NCI-H460 (cell line): ENCODE measurements at regions not wholly inside any gene's neighbourhood (a gene's known extent, or its start where the extent isn't known, plus 50 kb on each side); places are given as distances from the start of the nearest gene placed in this dataset.
A peak's percentile ranks its signal among the peaks of the same experiment; 100 is the strongest.
"Not testable (repeated sequence)": the region's sequence is repeated elsewhere in the genome, so short reads cannot be mapped to it uniquely, and the experiment has no call there.

Experiments used
- DNase-seq: peaks from one replicate; pipeline ENCODE4 v3.0.0-alpha.2; 2016; ENCODE audit warnings: low read depth; ENCODE audit errors: extremely low read depth

DNA sequence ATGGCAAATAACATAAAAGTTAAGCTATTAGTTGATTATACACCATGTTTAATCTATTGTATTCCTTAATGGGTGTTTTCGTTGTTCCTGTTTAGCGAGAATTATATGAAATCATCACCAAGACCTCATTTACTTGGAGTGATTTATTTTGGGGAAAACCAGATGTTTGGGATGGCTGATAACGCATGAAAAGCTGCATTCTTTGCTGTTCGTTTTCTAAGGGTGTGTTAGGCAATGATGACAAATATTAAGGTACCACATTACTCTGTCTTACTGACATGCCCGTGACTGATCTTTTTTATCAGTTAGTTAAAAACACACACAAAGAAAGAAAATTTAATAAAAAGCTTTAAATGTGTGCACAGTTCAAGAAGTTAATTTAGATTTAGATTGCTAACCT is 176.4 kb downstream of the ZFP64 start:
- DNase-seq = no peak

GRCh38 chr20:52012079-52012478 is 179.5 kb downstream of the ZFP64 start:
- no peak for DNase-seq

GRCh38 chr20:52011093-52011492 is 180.5 kb downstream of the ZFP64 start:
- DNase-seq = no peak

DNA sequence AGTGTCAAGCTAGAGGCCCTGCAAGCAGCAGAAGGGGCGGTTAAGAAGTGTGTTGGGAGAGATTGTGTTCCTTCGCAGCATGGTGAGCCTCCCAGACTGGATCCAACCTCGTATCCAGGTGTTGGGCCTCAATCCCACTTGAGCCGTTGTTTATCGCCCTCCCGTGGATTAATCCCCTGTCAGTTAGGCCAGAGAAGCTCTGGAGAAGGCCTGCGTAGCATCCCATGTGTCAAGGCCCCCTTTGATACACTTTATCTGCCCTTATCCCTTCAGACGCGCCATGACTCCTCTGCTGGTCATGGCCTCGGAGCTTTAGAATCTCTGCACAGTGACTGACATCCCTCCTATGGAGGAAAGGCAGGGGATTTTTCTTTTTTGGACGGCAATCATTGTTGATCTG is 181.0 kb downstream of the ZFP64 start:
- DNase-seq = no peak

- no peak for DNase-seq
These were observed 182.7 kb downstream of the ZFP64 start for GRCh38 chr20:52008874-52009273.

DNA sequence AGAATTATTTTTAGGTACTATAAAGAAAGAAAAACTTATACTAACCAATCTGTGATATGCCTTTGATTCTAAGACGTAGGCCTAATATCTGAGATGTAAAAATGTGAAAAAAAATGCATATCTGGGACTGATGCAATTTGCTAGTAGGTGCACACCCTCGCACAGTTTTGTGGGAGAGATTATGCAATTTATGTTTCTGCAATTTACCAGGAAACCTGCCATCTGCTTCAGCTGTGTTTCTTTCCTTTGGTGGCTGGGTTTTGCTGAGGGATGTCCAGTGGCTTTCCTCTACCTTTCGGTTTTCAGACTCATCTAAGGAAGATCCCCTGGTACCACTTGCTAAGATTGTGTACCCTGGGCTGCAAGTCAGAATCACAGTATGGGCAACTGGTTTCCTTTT is 186.9 kb downstream of the ZFP64 start:
- DNase-seq = no peak

DNA sequence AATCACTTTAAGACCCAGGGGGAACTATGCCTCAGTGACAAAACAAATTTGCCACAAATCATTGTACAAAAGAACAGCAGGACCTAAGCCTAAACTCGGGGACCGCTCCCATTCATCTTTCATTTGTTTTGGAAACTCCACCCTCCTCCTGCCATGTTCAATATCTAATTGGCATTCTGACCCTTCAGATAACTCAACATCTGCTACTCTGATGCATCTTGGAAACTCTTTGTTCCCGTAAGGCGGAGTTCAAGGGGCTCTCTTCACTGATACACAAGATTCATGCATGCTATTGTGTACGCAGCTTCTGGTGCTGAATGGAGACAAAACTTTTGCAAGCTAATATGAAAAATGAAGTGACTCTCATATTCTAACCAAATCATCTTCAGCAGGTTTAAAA is 187.6 kb downstream of the ZFP64 start:
- no peak for DNase-seq

DNA sequence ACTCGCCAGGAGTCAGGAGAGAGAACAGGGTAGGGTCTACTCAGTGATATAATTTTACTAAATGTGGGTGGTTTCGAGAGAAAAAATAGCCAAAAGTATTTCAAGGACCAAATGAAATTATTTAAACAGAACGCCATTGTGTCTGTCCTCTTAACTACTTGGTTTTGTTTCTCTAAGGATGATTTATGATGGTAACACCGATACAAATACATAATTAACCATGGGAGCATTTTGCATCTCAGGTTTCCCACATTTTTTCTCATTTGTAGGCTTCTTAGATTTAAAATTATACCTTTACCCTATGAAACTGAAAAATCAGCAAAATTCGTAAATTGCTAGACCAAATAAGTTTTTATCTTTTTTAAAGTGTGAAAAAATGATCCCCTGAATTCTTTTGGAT is 188.2 kb downstream of the ZFP64 start:
- DNase-seq = no peak

- no peak for DNase-seq
These were observed 189.4 kb downstream of the ZFP64 start for GRCh38 chr20:52001999-52002666.

GRCh38 chr20:51997281-51997936 is 194.2 kb downstream of the ZFP64 start:
- DNase-seq = not testable (repeated sequence)

GRCh38 chr20:51995551-51995951 is 193.2 kb upstream of the SALL4 start:
- no peak for DNase-seq

DNA sequence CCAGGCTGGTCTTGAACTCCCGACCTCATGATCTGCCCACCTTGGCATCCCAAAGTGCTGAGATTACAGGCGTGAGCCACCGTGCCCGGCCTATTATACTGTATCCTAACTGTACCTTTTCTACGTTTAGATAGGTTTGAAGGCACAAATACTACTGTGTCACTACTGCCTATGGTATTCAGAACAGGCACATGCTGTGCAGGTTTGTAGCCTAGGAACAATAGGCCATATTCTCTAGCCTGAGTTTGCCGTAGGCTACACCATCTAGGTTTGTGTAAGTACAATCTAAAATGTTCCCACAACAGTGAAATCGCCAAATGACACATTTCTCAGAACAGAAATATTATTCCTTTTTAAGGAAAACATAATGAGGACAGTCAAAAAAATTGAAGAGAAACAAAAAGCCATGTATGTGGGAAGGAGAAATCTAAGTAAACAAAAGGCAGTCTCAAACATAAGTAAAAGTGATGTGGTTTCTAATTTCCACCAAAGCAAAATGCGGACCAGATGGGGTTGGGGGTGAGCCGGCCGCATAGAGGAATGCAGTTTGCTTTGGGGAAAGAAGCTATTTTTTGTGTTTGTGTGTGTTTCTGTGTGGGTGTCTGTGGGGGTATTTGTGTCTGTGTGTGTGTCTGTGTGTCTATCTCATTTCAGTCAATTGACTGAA is 192.6 kb upstream of the SALL4 start:
- DNase-seq = no peak

DNA sequence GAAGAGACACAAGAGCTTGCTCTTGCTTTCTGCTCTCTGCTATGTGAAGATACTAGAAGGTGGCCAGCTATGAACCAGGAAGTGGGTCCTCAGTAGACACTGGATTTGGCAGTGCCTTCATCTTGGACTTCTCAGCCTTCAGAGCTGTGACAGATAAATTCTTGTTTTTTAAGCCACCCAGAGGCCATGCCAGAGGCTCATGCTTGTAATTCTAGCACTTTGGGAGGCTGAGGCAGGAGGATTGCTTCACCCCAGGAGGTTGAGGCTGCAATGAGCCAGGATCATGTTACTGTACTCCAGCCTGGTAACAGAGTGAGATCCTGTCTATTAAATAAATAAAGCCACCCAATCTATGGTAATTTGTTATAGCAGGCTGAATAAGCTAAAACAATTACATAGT is 185.5 kb upstream of the SALL4 start:
- no peak for DNase-seq

DNA sequence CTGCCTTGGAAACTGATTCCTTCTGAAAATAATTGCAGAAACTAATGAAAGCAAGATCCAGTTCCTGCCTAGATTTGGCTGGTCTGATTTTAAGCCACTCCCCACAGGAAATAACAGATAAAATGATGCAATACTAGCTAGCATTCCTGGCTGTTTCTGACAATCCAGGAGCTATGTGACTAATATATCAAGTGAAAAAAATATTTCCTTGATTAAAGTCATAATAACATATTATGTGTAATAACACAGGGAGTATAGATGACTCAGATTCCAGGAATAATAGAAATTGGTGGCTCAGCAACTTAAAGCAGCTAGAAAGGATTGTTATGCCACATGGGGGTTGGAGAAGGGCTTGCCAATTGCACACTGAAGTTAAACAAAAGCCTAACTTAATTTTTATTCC is 182.7 kb upstream of the SALL4 start:
- peak; percentile 81 for DNase-seq

- DNase-seq = no peak
These were observed 178.0 kb upstream of the SALL4 start for GRCh38 chr20:51980277-51980676.

DNA sequence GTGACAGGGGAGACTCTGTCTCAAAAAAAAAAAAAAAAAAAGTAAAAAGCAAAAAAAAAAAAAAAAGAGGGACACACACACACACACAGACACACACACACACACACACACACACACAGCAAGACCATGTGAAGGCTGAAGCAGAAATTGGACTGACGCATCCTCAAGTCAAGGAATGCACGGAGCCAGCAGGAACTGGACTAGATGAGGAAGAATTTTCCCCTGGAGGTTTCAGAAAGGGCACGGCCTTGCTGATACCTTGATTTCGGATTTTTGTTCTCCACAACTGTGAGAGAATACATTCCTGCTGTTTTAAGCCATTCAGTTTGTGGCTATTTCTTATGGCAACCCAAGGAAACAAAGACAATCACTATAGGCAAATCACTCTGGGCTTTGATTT is 176.9 kb upstream of the SALL4 start:
- DNase-seq = no peak

- DNase-seq = no peak
These were observed 175.8 kb upstream of the SALL4 start for GRCh38 chr20:51978070-51978501.

- DNase-seq = no peak
These were observed 169.7 kb upstream of the SALL4 start for GRCh38 chr20:51972056-51972455.

GRCh38 chr20:51970858-51971257 is 168.5 kb upstream of the SALL4 start:
- DNase-seq = no peak

GRCh38 chr20:51969191-51969590 is 166.9 kb upstream of the SALL4 start:
- DNase-seq = no peak

- no peak for DNase-seq
These were observed 165.8 kb upstream of the SALL4 start for GRCh38 chr20:51968151-51968550.
